ENCODE measurements at regions not wholly inside any gene's neighbourhood (a gene's known extent, or its start where the extent isn't known, plus 50 kb on each side); places are given as distances from the start of the nearest gene placed in this dataset.

- TF ChIP-seq CTCF (IDR thresholded peaks at IDR 0.05; ENCODE audit: insufficient read depth, low read length) (no peak), POLR2AphosphoS5 (IDR thresholded peaks at IDR 0.05; ENCODE audit: low read depth) (no peak), REST (IDR thresholded peaks at IDR 0.05; ENCODE audit: insufficient replicate concordance, low read depth) (no peak), GABPA (IDR thresholded peaks at IDR 0.05; ENCODE audit: low read depth) (no peak)
These were observed 376.6 kb downstream of the DSEL start for GRCh38 chr18:67139899-67140298.
